Retinal pigment epithelial cell (primary cell): ENCODE measurements at regions not wholly inside any gene's neighbourhood (a gene's known extent, or its start where the extent isn't known, plus 50 kb on each side); places are given as distances from the start of the nearest gene placed in this dataset.

ENCODE experiments used
- DNase-seq: peaks from one replicate; pipeline ENCODE4 v3.0.0-alpha.2; 2010; ENCODE audit warnings: low read depth
- H3K4me3 ChIP-seq: 2 replicates; pipeline ENCODE4 v1.5.1; 2011; ENCODE audit warnings: mild to moderate bottlenecking, low read length, control low read depth, moderate library complexity
- CTCF ChIP-seq: conservative IDR thresholded peaks from 2 replicates; pipeline ENCODE4 v1.5.1; 2011; ENCODE audit warnings: low read depth, low read length, control low read depth, inconsistent platforms

GRCh38 chr15:72865486-72865885, 81.9 kb upstream of the ADPGK start:
- no peak overlapping the region for H3K4me3 ChIP-seq
- DNase-seq = no peak
- no peak for TF ChIP-seq CTCF

- DNase-seq = no peak
- H3K4me3 ChIP-seq = no peak overlapping the region
- TF ChIP-seq CTCF = no peak
These were observed 81.1 kb upstream of the ADPGK start for GRCh38 chr15:72864681-72865080.

- no peak for TF ChIP-seq CTCF
These were observed 77.9 kb upstream of the ADPGK start for GRCh38 chr15:72861354-72861910.

GRCh38 chr15:72859757-72860145, 76.2 kb upstream of the ADPGK start:
- no peak for TF ChIP-seq CTCF
- no peak overlapping the region for H3K4me3 ChIP-seq
- no peak for DNase-seq

More at GRCh38 chr15:72861354-72861910, 77.9 kb upstream of the ADPGK start:
- DNase-seq = no peak
- H3K4me3 ChIP-seq = no peak overlapping the region

- no peak for DNase-seq
- no peak for TF ChIP-seq CTCF
- H3K4me3 ChIP-seq = no peak overlapping the region
These were observed 75.6 kb upstream of the ADPGK start for GRCh38 chr15:72859017-72859756.

- H3K4me3 ChIP-seq = no peak overlapping the region
- no peak for TF ChIP-seq CTCF
- no peak for DNase-seq
These were observed 74.6 kb upstream of the ADPGK start for GRCh38 chr15:72858205-72858604.
